ENCODE measurements at regions not wholly inside any gene's neighbourhood (a gene's known extent, or its start where the extent isn't known, plus 50 kb on each side); places are given as distances from the start of the nearest gene placed in this dataset.

GRCh38 chr13:44052780-44053184 lies 173.1 kb downstream of the LACC1 start:
- Histone ChIP-seq H4K20me1 (ENCODE audit: control insufficient read depth, insufficient read depth, insufficient read length) (no peaks in the 10 kb centered on the region), H2BK20ac (ENCODE audit: low read depth, low read length, poor library complexity, severe bottlenecking) (no peak overlapping the region), H2AK5ac (ENCODE audit: insufficient read length, low read length) (no peak overlapping the region), H3K4me1 (ENCODE audit: insufficient read depth, low read length) (no peaks in the 10 kb centered on the region), H3K23me2 (ENCODE audit: insufficient read length, low read depth, low read length, poor library complexity, severe bottlenecking) (no peaks in the 10 kb centered on the region), H4K8ac (replicated peaks; ENCODE audit: insufficient read length, low read depth, low read length) (no peak overlapping the region), H3K23ac (ENCODE audit: insufficient read length, low read depth, low read length) (no peak overlapping the region), H3K9me3 (ENCODE audit: control insufficient read depth, low read depth, low read length) (no peaks in the 10 kb centered on the region), H4K91ac (ENCODE audit: insufficient read length, low read depth, low read length) (no peak overlapping the region), H2BK120ac (ENCODE audit: low read depth, low read length, poor library complexity, severe bottlenecking) (no peak overlapping the region), H3K4me2 (ENCODE audit: insufficient read depth, insufficient read length, low read length) (no peak overlapping the region), H3K18ac (ENCODE audit: insufficient read length, low read depth, low read length) (no peak overlapping the region), H4K5ac (ENCODE audit: insufficient read length, low read depth, low read length) (no peak overlapping the region), H3K56ac (ENCODE audit: insufficient read length, low read depth, low read length) (no peak overlapping the region), H3K79me1 (ENCODE audit: insufficient read depth, low read depth, low read length, poor library complexity, severe bottlenecking) (no peaks in the 10 kb centered on the region), H2BK5ac (ENCODE audit: insufficient read length, low read length) (no peak overlapping the region), H3K9ac (ENCODE audit: extremely low read depth, insufficient read length, low read length) (no peak overlapping the region), H2AFZ (ENCODE audit: low read length) (no peak overlapping the region), H3K14ac (ENCODE audit: insufficient read depth, low read length) (peak overlapping the region; percentile 74; the same call in 1 of the 2 replicates), H3K27me3 (ENCODE audit: insufficient read depth, low read length) (no peaks in the 10 kb centered on the region), H3K27ac (ENCODE audit: insufficient read length, low read depth, low read length) (no peak overlapping the region), H2BK12ac (ENCODE audit: insufficient read length, low read depth, low read length) (no peak overlapping the region), H2BK15ac (ENCODE audit: low read depth, low read length) (no peak overlapping the region), H3K4ac (ENCODE audit: low read depth, low read length) (no peak overlapping the region), H3K79me2 (ENCODE audit: insufficient read depth, low read length) (no peaks in the 10 kb centered on the region), H3T11ph (ENCODE audit: low read length) (no peak overlapping the region)
- Mint-ChIP-seq H3K27me3 (ENCODE audit: low read depth) (no peaks in the 10 kb centered on the region), H3K36me3 (ENCODE audit: insufficient read depth in 1 of 3, low read depth in 3 of 3) (no peaks in the 10 kb centered on the region), H3K4me1 (peaks cover 23% of the 10 kb centered on the region in 2 experiments), H3K27ac (peak overlapping the region in 2 of 3 experiments; percentile 5 to 80; a peak in 5 of 7 replicates), H3K9me3 (no peaks in the 10 kb centered on the region), H3K4me3 (0 out of 5 replicates have a peak overlapping the region, but pooled peaks of 1 of the 2 experiments have one; percentile 5)
- DNase-seq, result peak; percentile 42
- no CpG with 5 or more reads among the region's 10 CpGs for whole genome bisulfite sequencing (ENCODE audit: extremely low coverage, insufficient read length, low lambda C conversion rate)
- no peak for TF ChIP-seq CTCF (conservative IDR thresholded peaks at IDR 0.05)

Measured in H9 (cell line).